ENCODE measurements at regions not wholly inside any gene's neighbourhood (a gene's known extent, or its start where the extent isn't known, plus 50 kb on each side); places are given as distances from the start of the nearest gene placed in this dataset.

- no peak for TF ChIP-seq CTCF (conservative IDR thresholded peaks at IDR 0.05)
- TF ChIP-seq ZFX (IDR thresholded peaks at IDR 0.05) = no peak
Observed at GRCh38 chr4:154998773-154999172, 209.7 kb upstream of the NPY2R start.
